GM12874 (cell line): ENCODE measurements at regions not wholly inside any gene's neighbourhood (a gene's known extent, or its start where the extent isn't known, plus 50 kb on each side); places are given as distances from the start of the nearest gene placed in this dataset.

Experiments used
- CTCF ChIP-seq: IDR thresholded peaks from 2 replicates; pipeline ENCODE4 v1.5.1; 2011; ENCODE audit warnings: low read depth, mild to moderate bottlenecking, control low read depth, low read length, moderate library complexity; ENCODE audit not compliant: insufficient read depth

DNA sequence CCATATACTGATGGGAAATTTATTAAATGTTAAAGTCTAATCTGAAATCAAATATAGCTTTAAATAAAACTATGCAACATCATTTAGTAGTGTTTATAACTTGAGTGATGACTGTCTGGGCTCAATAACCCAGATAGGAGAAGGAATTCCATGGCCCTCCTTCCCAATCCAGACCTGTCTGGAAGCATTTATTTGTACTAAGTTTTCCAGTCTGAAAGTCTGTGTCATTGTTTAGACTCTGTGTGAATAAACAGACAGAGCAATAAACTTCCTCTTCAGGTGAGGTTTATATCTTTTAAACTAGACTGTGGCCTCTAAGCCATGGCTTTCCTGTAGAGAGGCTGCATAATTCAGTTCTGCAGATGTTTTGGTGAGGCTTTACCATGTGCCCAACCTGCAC lies 176.4 kb downstream of the SOX4 start:
- no peak for TF ChIP-seq CTCF

DNA sequence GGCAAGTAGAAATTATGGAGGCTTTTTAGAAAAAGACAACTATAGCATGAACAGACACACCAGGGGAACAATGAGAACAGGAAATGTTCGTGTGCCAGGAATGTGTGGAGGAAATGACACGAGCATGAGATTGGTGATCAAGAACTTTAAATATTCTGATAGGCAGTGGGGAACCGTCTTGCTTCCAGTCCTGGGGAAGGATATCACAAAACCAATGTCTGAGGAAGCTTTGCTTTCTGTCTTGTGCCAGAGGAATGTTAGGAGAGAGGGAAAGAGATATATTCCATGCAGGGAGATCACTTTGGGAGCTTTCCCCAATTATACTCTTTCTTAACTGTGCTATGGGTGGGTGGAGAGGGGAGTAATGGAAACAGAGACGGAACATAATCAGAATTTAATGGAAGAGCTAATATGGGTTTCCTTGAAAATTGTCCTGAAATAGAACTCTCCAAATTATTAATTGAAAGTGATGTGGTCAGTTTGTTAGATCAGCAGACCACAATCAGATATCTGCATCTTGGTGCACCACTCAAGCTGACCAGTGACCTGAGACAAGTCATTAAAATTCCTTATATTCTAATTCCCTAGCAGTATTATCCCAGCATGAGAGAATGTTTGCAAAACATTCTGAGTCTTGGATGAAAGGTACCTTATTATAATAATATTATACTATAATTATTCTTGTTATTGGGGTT lies 178.2 kb downstream of the SOX4 start:
- no peak for TF ChIP-seq CTCF

- no peak for TF ChIP-seq CTCF
Observed at GRCh38 chr6:21772477-21772876, 178.9 kb downstream of the SOX4 start.

DNA sequence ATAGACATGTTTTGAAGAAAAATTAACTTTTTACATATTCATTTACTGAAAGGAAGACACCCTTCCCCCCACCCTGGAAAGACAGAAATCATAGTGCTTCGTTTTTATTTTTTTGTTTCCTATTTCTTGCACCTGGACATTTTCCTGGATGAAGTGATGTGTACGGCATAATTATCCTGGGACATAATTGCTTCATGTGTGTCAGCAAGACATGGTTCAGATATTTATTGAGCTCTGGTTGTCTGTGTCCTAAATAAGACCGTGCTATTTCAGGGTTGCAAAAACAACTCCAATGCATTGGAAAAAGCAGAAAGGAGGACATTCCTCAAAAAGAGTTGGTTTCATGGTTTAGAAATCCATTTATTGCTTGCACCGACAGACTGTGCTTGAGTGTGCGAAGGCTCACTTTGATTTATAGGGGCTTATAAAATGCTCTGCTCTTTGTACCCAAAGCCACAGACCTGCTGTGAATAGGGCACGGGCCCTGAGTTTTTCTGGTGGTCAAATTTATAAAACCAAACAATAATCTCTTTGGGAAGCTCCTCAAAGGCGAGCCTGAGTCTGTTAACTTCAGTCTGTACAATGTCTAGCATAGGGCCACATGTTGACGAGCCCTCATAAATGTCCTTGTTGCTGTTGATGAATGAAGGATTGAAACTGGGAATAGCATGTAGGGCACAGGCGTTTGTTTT lies 179.5 kb downstream of the SOX4 start:
- TF ChIP-seq CTCF, result no peak

- TF ChIP-seq CTCF, result no peak
Observed at GRCh38 chr6:21773576-21773968, 180.0 kb downstream of the SOX4 start.

DNA sequence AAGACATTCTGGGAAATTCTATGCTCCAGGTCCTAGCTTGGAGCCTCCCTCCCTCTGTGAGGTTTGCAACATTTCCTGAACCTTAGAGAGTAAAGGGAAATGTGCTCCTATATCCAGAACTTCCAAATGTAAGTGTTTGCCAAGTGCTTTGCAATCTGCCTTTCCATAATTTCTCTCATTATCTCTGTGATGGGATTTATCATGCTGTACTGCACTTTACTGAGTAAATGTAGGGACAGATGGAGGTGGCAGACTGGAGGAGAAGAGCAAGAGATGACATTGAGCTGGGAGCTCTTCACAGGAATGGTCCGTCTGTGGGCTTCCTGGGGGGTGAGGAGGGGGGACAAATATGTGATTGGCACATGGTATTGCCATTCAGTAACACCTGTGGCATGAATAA lies 184.3 kb downstream of the SOX4 start:
- TF ChIP-seq CTCF, result no peak

GRCh38 chr6:21780141-21780540 lies 186.6 kb downstream of the SOX4 start:
- no peak for TF ChIP-seq CTCF
